M059J (cell line): ENCODE measurements at regions not wholly inside any gene's neighbourhood (a gene's known extent, or its start where the extent isn't known, plus 50 kb on each side); places are given as distances from the start of the nearest gene placed in this dataset.
"Not testable (repeated sequence)": the region's sequence is repeated elsewhere in the genome, so short reads cannot be mapped to it uniquely, and the experiment has no call there.

Source experiments
- DNase-seq: peaks from one replicate; pipeline ENCODE4 v3.0.0-alpha.2; 2012; ENCODE audit warnings: low read depth

- no peak for DNase-seq
These were observed 418.7 kb upstream of the RGS18 start for GRCh38 chr1:191739544-191739943.

- no peak for DNase-seq
These were observed 405.9 kb upstream of the RGS18 start for GRCh38 chr1:191752342-191752741.

GRCh38 chr1:191760016-191760415, 398.2 kb upstream of the RGS18 start:
- no peak for DNase-seq

DNA sequence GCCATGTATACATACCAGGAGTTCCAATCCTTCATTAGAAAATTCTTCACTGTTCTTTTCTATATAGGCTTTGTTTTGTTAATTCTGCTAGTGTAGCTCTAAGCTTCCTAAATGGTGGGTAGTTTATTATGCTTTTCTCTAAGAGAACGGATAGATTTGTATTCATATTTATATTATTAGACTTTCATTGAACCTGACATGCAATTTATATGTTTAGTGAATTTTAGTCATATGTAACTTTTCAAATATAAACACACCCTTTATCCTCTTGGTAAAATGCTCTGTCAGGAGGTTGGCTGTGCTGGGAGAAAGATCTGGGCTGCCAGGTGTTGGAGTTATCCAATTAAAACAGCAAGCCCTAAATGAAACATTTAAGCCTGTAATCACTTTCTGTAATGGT, 369.7 kb upstream of the RGS18 start:
- no peak for DNase-seq

GRCh38 chr1:191798178-191798577, 360.1 kb upstream of the RGS18 start:
- DNase-seq, result no peak

- no peak for DNase-seq
These were observed 354.0 kb upstream of the RGS18 start for GRCh38 chr1:191804311-191804710.

- DNase-seq, result not testable (repeated sequence)
These were observed 344.7 kb upstream of the RGS18 start for GRCh38 chr1:191813593-191813992.

- no peak for DNase-seq
These were observed 340.1 kb upstream of the RGS18 start for GRCh38 chr1:191818198-191818597.

GRCh38 chr1:191831572-191831971, 326.7 kb upstream of the RGS18 start:
- no peak for DNase-seq

- no peak for DNase-seq
These were observed 318.4 kb upstream of the RGS18 start for GRCh38 chr1:191839891-191840290.

- no peak for DNase-seq
These were observed 306.3 kb upstream of the RGS18 start for GRCh38 chr1:191851799-191852595.

GRCh38 chr1:191852907-191853306, 305.4 kb upstream of the RGS18 start:
- DNase-seq, result no peak

DNA sequence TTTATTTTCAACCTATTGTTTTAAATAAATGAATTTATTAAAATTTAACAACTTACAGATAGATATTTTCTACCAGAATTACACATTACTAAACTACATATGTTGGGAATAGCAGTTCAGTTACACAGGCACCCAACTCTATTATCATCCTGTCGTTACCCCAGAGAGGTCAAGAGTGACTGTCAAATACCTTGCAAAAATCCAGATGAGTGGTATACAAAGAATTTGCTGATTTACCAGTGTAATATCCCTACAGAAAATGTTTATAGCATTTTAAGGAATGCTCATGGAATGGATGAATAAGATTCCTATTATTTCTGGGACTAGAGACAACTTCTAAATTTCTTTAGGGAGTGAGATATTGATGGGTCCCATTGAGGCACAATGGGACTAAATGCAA, 300.7 kb upstream of the RGS18 start:
- DNase-seq, result no peak

- no peak for DNase-seq
These were observed 292.8 kb upstream of the RGS18 start for GRCh38 chr1:191865479-191865878.

GRCh38 chr1:191866155-191866554, 292.1 kb upstream of the RGS18 start:
- DNase-seq, result no peak

DNA sequence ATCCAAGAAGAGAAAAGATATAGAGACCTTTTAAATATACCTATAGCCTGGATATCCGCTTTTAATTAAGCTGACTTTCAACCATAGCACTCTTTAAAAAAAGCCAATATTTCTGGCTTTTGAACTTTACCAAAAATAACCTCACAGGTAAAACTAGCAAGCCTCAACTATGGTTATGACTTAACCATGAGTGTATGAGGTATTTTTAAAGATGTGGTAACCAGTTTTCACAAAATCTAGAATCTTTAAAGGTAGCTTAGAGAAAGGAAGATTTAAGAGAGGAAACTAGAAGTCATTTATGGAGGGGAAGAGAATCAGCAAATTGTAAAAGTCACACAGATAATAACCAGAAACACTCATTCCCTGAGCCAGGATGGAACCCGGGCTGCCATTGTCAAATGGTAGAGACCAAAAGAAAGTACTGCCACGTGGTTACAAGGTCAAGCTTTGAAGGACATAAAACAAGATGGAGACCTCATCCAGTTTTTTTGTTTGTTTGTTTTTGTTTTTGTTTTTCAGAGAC, 288.4 kb upstream of the RGS18 start:
- no peak for DNase-seq

- no peak for DNase-seq
These were observed 287.8 kb upstream of the RGS18 start for GRCh38 chr1:191870490-191870889.

GRCh38 chr1:191875994-191876393, 282.3 kb upstream of the RGS18 start:
- no peak for DNase-seq

GRCh38 chr1:191876631-191877030, 281.6 kb upstream of the RGS18 start:
- DNase-seq, result no peak

DNA sequence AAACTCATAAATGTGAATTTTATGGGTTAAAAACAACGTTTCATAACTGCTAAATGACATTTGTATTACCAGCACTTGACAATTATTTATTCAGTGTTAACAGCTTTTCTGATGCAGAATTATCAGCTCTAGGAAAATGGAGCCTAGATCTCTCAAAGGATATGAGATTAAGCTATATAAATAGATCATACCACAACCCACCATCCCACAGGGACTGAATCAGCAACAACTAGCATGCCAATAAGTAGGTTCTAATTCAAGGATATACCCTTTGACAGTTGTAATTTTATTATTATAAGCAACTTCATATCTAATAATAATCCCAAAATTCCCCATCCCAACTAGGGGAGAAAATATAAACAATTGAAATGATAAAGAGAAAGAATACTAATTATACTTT, 275.4 kb upstream of the RGS18 start:
- DNase-seq, result no peak

GRCh38 chr1:191886977-191887376, 271.3 kb upstream of the RGS18 start:
- no peak for DNase-seq

- no peak for DNase-seq
These were observed 269.2 kb upstream of the RGS18 start for GRCh38 chr1:191888996-191889622.

DNA sequence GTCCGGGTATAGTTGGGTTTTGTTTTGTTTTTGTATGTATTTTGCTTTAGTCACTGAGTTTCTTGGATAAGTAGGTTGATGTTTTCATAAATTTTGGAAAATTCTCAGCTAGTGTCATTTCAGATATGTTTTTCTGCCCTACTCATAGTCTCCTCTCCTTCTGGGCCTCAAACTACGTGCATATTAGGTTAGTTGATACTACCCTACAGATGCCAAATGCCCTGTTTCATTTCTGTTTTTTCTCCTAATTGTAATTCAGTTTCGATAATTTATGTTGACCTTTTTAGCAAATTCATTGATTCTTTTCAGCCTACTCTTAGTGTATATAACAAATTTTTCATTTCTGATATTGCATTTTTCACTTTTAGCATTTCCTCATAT, 268.6 kb upstream of the RGS18 start:
- DNase-seq, result no peak
